Stimulated activated CD4-positive, alpha-beta T cell treated with anti-CD3 and anti-CD28 coated beads, Interleukin-1b, Interleukin-23, amount 100 ng/mL, for 24 hours (primary cell): ENCODE measurements at regions not wholly inside any gene's neighbourhood (a gene's known extent, or its start where the extent isn't known, plus 50 kb on each side); places are given as distances from the start of the nearest gene placed in this dataset.

Experiments
- DNase-seq, 4 experiments: peaks; one replicate each; pipeline ENCODE4 v3.0.0-alpha.2; 2020; ENCODE audit warnings: low read depth in 4 of 4, low spot score in 1 of 4

GRCh38 chr3:177725165-177725564 is 527.9 kb upstream of the TBL1XR1 start:
- no peak for DNase-seq

GRCh38 chr3:177726807-177727206 is 529.5 kb upstream of the TBL1XR1 start:
- no peak for DNase-seq

DNA sequence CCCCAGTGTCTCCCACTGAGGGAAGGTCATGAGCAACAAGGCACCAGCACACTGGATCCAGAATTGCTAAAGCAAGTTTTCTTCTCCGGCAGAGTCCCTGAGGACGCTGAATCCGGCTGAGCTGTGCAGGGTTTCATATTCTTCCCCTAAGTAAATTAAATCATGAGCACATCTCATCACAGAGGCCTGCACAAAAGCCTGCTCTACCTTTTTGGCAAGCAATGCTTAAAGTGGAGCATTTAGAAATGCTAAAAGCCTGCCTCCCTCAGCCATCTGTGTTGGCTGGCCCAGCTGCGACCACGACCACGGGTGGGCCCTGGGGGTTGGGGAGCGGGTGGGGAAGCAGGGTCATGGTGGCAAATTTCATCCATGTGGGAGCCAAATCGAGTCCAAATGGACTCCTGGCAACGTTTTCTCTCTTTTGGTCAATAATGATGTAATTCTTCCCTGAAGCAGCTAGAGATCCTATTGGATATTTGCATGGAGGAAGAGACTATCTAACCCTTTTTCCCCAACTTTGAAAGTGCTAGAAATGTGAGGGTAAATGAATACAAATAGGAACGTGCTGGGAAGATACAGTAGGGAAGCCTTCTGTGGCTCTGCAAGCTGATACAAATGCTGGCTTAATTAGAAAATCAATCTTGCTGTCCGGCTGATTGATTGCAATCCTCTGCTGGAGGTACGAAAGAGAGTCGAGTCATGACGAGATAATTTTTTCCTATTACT is 532.8 kb upstream of the TBL1XR1 start:
- no peak for DNase-seq

DNA sequence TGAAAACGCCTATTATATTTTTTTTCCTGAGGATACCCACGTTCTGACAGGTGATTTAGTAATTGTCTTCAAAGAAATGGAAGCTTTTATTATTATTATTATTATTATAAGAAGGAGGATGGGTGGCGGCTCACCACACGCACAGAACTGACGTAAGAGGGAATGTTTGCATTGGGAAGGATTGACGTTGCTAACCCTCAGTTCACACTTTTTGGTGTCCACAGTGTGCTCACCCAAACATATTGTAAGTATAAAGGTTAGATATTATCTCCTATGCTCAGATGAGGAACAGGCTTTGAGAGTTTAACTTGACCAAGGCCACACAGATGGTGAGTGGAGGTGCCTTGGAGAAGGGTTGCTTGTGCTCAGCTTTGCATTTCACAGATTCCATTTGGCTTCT is 533.5 kb upstream of the TBL1XR1 start:
- no peak for DNase-seq

DNA sequence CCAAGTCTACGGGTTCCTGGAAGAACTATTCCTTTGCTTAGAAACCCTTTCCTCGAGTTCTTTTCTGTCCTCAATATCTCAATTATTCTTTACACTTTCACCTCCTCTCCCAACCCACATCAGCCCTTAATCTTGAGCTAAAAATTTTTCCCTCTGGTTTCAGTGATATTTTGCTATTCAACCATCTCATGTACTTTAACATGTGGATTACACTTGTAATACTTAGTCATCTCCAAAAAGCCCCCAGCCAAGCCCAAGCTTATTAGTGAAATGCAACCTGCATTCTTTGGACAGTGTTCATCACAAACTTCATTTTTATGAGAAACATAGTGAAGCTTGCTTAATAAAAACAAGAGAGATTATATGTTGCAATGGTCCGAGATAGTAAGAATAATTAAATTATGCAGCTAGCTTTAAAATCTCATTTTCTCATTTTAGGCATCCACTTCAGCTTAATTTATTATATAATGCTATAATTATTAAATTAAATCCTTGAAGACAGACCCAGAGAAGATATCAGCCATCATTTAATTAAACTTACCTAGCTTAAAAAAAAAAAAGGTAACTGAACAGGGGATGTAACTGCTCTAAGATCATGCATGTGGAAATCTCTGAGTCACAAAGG is 534.5 kb upstream of the TBL1XR1 start:
- DNase-seq = no peak

DNA sequence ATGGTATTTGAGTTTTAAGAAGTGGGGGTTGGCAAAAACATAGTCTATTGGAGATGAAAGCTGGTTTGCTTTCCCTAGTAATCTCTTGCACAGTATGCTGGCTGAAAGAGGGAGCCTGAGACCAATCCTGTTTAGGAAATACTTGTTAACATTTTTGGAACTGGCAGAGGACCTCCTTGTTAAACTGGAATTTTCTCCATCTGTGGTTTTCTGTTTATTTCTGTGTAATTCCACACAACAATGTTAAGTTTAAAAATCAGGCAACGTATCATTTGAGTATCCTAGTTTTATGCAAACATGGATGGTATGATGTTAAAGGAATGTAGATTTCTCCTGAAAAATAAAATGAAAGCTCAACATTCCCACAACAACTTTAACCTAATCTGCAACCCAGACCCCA is 536.0 kb upstream of the TBL1XR1 start:
- DNase-seq = no peak

DNA sequence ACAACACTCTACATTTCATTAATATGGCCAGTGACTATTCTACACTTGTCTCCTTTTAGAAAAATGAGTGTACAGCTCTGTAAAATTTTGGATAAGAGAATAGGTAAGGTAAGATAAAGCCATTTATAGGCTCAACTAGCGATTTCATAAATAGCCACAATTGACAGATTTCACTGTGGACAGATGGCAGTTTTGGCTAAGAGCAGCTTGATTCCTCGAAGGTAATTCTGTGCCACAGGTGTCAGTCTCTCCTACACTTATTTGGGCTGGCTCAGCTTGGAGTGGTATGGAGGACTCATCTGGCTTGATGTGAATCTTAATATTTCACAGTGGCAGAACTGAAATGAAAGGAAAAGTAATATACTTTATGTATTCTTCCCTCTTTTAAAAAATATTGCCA is 536.7 kb upstream of the TBL1XR1 start:
- DNase-seq = no peak

DNA sequence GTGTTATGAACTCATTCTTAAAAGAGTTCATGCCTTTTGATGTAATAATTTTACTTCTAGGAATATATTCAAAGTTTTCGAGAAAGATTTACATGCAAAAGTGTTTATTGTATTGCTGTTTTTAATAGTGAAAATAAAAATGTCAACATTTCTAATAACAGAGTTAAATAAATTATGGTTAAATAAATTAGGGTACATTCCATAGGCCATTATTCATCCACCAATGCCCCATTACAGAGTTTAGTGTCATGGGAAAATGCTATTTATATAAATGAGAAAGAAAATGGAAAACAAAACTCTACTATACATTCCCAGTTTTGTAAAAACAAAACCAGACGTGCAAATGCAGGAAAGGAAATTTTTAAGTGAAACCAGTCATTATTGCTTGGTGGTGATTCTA is 538.1 kb upstream of the TBL1XR1 start:
- no peak for DNase-seq

DNA sequence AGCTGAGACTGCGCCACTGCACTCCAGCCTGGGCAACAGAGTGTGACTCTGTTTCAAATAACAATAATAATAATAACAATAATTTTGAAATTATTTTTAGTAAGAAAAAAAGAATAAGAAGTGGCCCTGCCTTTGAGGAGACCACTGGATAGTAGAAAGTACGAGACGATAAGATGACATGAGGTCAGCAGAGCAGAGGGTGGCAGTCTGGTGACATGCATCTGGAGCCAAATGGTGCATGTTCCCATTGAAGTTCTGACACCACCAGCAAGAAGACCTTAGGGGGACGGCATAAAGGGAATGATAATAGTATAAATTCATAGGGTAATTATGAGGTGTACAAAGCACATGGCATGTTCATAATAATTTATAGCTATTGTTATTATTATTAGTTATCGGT is 542.2 kb upstream of the TBL1XR1 start:
- DNase-seq = no peak

DNA sequence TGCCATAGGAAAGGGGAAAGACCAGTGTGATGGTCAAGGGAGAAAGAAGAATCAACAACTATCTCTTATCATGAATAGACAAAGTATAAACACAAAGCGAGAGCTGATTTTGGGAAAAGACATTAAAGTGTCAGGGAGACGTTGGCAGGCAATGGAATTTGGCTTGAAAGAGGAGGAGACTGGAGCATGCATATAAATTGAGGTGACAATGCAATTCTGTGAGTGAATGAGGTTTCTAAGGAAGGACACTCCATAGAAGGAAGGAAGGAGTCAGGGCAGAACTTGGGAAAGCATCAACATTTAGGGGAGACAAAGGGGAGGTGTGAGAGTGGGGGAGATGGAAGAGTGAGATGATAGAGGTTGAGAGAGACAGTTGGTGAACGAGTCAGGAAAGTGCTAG is 543.0 kb upstream of the TBL1XR1 start:
- DNase-seq = no peak

GRCh38 chr3:177742273-177742672 is 545.0 kb upstream of the TBL1XR1 start:
- no peak for DNase-seq

DNA sequence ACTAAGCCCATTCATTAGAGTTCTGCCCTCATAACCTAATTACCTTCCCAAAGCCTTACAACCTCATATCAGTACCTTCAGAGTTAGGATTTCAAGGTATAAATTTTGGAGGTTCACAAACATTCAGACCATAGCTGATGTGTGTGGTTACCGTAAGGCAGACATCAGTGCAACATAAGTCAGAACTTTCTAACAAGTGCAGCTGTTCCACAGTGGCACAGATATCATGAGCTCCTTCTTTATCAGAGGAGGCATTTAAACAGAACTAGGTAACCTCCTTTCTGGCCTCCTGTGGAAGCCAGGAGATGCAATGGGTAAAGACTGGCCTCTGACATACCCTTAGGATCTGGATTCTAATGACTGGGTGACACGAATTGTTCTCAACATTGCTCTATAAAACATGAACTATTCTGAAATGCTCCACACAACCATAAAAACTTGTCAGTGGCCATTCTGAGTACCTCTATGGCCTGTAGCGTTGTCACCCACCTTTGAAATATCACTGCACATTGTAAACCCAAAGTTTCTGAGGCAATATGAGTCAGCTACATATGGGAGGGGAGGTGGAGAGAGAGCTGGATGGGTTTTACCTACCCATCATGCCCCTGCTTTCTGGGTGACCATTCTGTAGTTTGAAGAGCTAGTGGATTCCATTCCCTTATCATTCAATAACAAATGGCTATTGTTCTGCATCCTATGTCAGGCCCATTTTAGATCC is 546.0 kb upstream of the TBL1XR1 start:
- DNase-seq = no peak

DNA sequence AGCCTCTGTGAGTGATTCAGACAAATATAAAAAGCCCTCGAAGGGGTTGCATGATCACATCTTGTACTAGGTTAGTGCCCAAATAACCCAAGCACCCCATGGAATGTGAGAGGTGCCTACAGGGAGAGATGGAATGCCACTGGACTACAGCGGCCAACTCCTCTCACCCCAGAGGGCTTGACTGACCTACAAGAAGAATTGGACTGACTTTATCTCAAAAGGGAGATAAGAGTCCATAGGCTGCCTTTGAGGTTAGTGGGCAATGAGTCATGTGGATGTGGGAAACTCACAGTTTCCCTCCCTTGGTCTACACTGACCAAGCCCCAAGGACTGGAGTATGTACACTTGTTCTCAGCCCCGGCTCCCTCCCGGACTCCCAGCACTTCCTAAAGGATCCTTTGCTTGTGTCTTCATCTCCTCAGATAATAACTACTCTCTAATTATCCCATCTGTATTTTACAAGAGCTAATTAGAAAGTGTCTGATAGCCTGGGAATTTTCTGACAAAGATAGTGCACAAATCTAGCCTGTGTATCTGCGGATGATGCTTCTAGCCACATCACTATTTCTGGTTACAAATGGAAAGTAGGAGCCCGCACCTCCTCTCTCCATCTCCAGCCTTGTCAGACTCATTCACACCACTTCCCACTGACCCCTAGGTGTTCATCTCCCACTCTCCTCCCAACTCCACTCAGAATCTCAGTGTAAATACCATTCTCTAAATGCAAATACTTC is 547.8 kb upstream of the TBL1XR1 start:
- no peak for DNase-seq

DNA sequence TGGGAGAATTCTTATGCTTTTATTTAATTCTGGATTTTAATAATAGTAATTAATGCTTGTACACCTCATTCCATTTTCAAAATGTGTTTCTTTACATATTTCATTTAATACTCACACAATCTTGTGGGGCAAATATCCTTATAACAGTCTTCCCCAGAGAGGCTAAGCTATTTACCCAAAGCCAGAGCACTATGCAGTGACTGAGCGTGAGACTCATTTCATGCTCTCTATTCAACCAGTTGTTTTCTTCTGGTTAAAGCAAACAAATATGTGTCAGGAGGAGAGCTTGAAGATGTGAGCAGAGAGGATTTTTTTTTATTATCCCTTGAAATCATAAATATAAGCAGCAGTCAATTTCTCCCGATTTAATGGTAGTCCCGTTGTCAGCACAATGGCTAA is 548.3 kb upstream of the TBL1XR1 start:
- DNase-seq = no peak

- no peak for DNase-seq
Observed at GRCh38 chr3:177746337-177746933, 549.2 kb upstream of the TBL1XR1 start.

GRCh38 chr3:177749836-177750235 is 552.6 kb upstream of the TBL1XR1 start:
- no peak for DNase-seq

GRCh38 chr3:177750436-177750835 is 553.2 kb upstream of the TBL1XR1 start:
- DNase-seq = no peak

GRCh38 chr3:177751770-177752169 is 554.5 kb upstream of the TBL1XR1 start:
- DNase-seq = no peak

- no peak for DNase-seq
Observed at GRCh38 chr3:177752831-177753230, 555.5 kb upstream of the TBL1XR1 start.

DNA sequence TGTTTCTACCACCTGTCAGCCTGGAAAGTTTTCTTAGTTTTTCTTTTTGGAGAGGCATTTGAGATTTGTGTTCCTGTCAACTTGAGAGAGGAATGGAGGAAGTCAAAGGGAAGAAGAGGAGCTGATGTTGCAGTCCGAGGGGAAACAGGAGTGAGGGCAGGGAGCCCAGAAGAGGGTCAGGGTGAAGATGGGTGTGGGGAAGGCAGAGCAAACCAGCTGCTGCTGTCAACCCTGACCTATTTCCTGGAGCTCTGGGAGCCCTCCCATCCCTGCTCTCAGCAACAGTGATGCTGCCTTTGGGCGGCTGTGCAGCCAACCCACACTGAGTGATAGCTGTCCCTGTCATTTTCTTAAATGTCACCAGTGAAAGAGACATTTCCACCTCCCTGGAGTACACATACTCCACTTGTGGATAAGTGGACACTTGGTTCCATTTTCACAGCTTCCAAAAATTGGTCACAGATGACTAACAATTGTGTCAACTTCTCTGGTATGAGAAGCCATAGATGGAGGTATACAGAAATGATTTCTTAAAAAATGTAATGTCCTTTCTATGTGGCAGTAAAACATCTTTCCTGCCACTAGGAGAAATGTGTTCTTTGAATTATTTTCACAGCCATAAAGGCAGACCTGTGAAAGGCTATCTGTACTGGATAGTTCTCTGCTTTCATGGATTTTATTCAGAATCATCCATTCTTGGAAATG is 556.3 kb upstream of the TBL1XR1 start:
- no peak for DNase-seq

- no peak for DNase-seq
Observed at GRCh38 chr3:177754508-177754921, 557.2 kb upstream of the TBL1XR1 start.
